ENCODE measurements at regions not wholly inside any gene's neighbourhood (a gene's known extent, or its start where the extent isn't known, plus 50 kb on each side); places are given as distances from the start of the nearest gene placed in this dataset.
"Not testable (repeated sequence)": the region's sequence is repeated elsewhere in the genome, so short reads cannot be mapped to it uniquely, and the experiment has no call there.

DNA sequence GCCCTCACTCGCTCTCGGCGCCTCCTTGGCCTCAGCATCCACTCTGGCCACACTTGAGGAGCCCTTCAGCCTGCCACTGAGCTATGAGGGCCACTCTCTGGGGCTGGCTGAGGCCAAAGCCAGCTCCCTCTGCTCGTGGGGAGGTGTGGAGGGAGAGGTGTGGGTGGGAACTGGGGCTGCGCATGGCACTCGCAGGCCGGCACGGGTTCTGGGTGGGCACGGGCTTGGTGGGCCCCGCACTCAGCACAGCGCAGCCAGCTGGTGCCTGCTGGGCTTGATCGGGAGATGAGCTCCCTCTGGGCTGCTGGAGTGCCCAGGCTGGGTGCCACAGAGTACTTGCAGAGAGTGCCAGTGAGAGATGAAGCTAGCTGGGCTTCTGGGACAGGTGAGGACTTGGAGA lies 875.5 kb downstream of the XPNPEP1 start:
- TF ChIP-seq YY1 (IDR thresholded peaks at IDR 0.05) (no peak), RAD21 (IDR thresholded peaks at IDR 0.05) (no peak)
- no peak overlapping the region for H3K4me3 ChIP-seq (ENCODE audit: low read depth in 1 of 3, low read length in 3 of 3)
- no peak for DNase-seq (ENCODE audit: low spot score)
- 91% methylated on average over 12 of the region's 12 CpGs for WGBS
- no peak overlapping the region for H3K9ac ChIP-seq (ENCODE audit: low read depth in 1 of 2, low read length in 2 of 2)
- H3K27me3 ChIP-seq (ENCODE audit: control insufficient read depth in 4 of 4, insufficient read depth in 4 of 4, low read length in 3 of 4) = no peaks in the 10 kb centered on the region
- H3K4me1 ChIP-seq (ENCODE audit: control insufficient read depth in 4 of 4, insufficient read depth in 4 of 4, low read length in 3 of 4) = no peaks in the 10 kb centered on the region
- no peak overlapping the region for H3K27ac ChIP-seq (ENCODE audit: low read depth in 1 of 2, low read length in 2 of 2)
- no peaks in the 10 kb centered on the region for H3K36me3 ChIP-seq (ENCODE audit: control insufficient read depth in 4 of 4, insufficient read depth in 3 of 4, low read depth in 1 of 4, low read length in 3 of 4)
- no peaks in the 10 kb centered on the region for H3K9me3 ChIP-seq (ENCODE audit: control insufficient read depth in 4 of 4, low read length in 3 of 4)

DNA sequence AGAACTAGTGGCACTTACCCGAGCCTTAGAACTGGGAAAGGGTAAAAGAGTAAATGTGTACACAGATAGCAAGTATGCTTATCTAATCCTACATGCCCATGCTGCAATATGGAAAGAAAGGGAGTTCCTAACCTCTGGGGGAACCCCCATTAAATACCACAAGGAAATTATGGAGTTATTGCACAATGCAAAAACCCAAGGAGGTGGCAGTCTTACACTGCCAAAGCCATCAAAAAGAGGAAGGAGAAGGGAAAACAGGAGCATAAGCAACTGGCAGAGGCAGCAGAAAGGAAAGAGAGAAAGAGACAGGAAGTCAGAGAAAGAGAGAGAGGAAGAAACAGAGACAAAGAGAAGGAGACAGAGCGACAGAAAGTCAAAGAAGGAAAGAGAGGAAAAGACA lies 876.9 kb downstream of the XPNPEP1 start:
- not testable (repeated sequence) for H3K36me3 ChIP-seq (ENCODE audit: control insufficient read depth in 4 of 4, insufficient read depth in 3 of 4, low read depth in 1 of 4, low read length in 3 of 4); H3K27me3 ChIP-seq (ENCODE audit: control insufficient read depth in 4 of 4, insufficient read depth in 4 of 4, low read length in 3 of 4); H3K4me1 ChIP-seq (ENCODE audit: control insufficient read depth in 4 of 4, insufficient read depth in 4 of 4, low read length in 3 of 4); H3K4me3 ChIP-seq (ENCODE audit: low read depth in 1 of 3, low read length in 3 of 3); DNase-seq (ENCODE audit: low spot score); H3K9ac ChIP-seq (ENCODE audit: low read depth in 1 of 2, low read length in 2 of 2); H3K9me3 ChIP-seq (ENCODE audit: control insufficient read depth in 4 of 4, low read length in 3 of 4); H3K27ac ChIP-seq (ENCODE audit: low read depth in 1 of 2, low read length in 2 of 2)
- WGBS = 89% methylated on average over 2 of the region's 2 CpGs

GRCh38 chr10:109040622-109041021 lies 882.7 kb downstream of the XPNPEP1 start:
- no peaks in the 10 kb centered on the region for H3K4me1 ChIP-seq (ENCODE audit: control insufficient read depth in 4 of 4, insufficient read depth in 4 of 4, low read length in 3 of 4)
- no peak overlapping the region for H3K27ac ChIP-seq (ENCODE audit: low read depth in 1 of 2, low read length in 2 of 2)
- H3K36me3 ChIP-seq (ENCODE audit: control insufficient read depth in 4 of 4, insufficient read depth in 3 of 4, low read depth in 1 of 4, low read length in 3 of 4) = no peaks in the 10 kb centered on the region
- peaks cover 0 to 4% (median 0%) of the 10 kb centered on the region in 4 donors for H3K27me3 ChIP-seq (ENCODE audit: control insufficient read depth in 4 of 4, insufficient read depth in 4 of 4, low read length in 3 of 4)
- H3K9me3 ChIP-seq (ENCODE audit: control insufficient read depth in 4 of 4, low read length in 3 of 4) = no peaks in the 10 kb centered on the region
- no peak overlapping the region for H3K9ac ChIP-seq (ENCODE audit: low read depth in 1 of 2, low read length in 2 of 2)
- H3K4me3 ChIP-seq (ENCODE audit: low read depth in 1 of 3, low read length in 3 of 3) = no peak overlapping the region
- DNase-seq (ENCODE audit: low spot score) = no peak
- TF ChIP-seq ZBTB33 (IDR thresholded peaks at IDR 0.05) (no peak), REST (IDR thresholded peaks at IDR 0.05) (no peak)
- 94% methylated on average over 17 of the region's 17 CpGs for WGBS

- 88% methylated on average over 4 of the region's 4 CpGs for WGBS
- H3K9me3 ChIP-seq (ENCODE audit: control insufficient read depth in 4 of 4, low read length in 3 of 4) = no peaks in the 10 kb centered on the region
- H3K9ac ChIP-seq (ENCODE audit: low read depth in 1 of 2, low read length in 2 of 2) = no peak overlapping the region
- no peaks in the 10 kb centered on the region for H3K4me1 ChIP-seq (ENCODE audit: control insufficient read depth in 4 of 4, insufficient read depth in 4 of 4, low read length in 3 of 4)
- H3K4me3 ChIP-seq (ENCODE audit: low read depth in 1 of 3, low read length in 3 of 3) = no peak overlapping the region
- no peaks in the 10 kb centered on the region for H3K36me3 ChIP-seq (ENCODE audit: control insufficient read depth in 4 of 4, insufficient read depth in 3 of 4, low read depth in 1 of 4, low read length in 3 of 4)
- no peak for DNase-seq (ENCODE audit: low spot score)
- TF ChIP-seq FOXA2 (IDR thresholded peaks at IDR 0.05) (no peak), RXRA (IDR thresholded peaks at IDR 0.05) (no peak), YY1 (IDR thresholded peaks at IDR 0.05) (no peak), TAF1 (conservative IDR thresholded peaks at IDR 0.05) (no peak), EGR1 (IDR thresholded peaks at IDR 0.05; ENCODE audit: low read depth in 2 of 2) (no peak), FOXA1 (IDR thresholded peaks at IDR 0.05) (no peak)
- no peak overlapping the region for H3K27ac ChIP-seq (ENCODE audit: low read depth in 1 of 2, low read length in 2 of 2)
- H3K27me3 ChIP-seq (ENCODE audit: control insufficient read depth in 4 of 4, insufficient read depth in 4 of 4, low read length in 3 of 4) = peaks cover 0 to 4% (median 0%) of the 10 kb centered on the region in 4 donors
Observed at GRCh38 chr10:109037978-109038377, 885.3 kb downstream of the XPNPEP1 start.

Measured in liver (tissue), 7 donors.